ENCODE measurements at regions not wholly inside any gene's neighbourhood (a gene's known extent, or its start where the extent isn't known, plus 50 kb on each side); places are given as distances from the start of the nearest gene placed in this dataset.
"Not testable (repeated sequence)": the region's sequence is repeated elsewhere in the genome, so short reads cannot be mapped to it uniquely, and the experiment has no call there.

DNA sequence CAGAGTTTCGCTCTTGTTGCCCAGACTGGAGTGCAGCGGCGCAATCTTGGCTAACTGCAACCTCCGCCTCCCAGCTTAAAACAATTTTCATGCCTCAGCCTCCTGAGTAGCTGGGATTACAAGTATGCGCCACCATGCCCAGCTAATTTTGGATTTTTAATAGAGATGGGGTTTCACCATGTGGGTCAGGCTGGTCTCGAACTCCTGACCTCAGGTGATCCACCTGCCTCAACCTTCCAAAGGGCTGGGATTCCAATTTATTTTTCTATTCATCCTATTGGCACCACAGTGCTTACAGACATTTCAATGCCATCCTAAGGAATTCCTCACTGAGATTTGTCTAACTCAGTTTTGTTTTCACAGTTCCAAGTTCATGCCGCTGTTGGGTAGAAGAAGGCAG lies 98.3 kb upstream of the EGLN3 start:
- DNase-seq (ENCODE audit: low read depth in 1 of 2, low spot score in 1 of 2): not testable (repeated sequence)

DNA sequence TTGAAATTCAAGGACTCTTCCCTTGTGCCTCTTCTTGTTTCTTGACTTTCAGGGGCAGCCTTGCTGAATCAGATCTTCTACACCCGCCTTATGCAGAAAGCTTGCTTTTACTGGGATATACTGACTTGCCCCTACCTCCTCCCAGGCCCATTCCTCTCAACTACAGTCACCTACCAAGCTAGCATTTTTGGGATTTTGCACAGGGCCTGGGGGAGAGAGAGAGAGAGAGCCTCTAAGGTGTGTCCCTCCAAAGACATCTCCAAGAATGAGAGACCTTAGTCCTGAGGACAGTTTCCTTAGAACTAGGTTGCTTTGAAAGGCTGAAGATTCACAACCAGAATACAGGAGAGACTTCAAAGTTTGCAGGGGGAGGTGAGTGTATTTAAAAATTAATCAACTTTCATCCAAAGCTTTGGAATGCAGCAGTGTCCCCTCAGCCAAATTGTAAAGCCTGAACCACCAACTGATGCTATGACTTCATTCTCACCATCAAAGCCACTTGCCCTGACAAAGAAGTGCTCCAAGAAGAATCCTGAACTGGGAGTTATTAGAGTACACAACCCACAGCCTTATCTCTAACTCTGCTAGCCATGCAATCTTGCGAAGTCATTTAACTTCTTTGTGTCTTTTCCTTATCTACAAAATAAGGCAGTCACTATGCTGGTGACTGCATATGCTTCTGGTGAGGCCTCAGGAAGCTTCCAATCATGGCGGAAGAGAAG lies 96.1 kb upstream of the EGLN3 start:
- DNase-seq (ENCODE audit: low read depth in 1 of 2, low spot score in 1 of 2): no peak

DNA sequence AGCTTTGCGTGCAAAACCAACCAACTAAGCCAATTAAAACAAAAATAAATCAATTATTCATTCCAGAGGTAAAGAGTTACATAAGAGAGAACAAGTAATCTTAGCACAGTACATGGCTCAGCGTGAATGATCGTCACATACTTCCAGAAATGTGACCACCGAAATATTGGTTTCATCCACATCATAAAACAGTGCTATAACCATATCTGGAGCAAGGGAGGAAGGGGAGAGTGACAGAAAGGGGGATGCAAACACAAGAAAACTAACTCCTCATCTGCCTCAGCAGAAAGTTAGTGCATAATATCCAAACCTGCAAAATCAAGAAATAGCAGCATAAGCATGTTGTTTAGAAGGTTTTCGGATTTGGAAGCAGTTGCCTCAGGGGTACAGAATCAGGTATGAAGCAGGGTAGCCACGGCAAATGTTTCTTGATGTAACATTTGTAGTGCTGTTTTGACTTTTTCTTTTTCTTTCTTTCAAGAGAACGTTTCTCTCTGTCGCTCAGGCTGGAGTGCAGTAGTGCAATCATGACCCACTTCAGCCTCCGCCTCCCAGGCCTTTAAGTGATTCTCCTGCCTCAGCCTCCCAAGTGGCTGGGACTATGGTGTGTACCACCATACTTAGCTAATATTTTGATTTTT lies 93.9 kb upstream of the EGLN3 start:
- DNase-seq (ENCODE audit: low read depth in 1 of 2, low spot score in 1 of 2): no peak

DNA sequence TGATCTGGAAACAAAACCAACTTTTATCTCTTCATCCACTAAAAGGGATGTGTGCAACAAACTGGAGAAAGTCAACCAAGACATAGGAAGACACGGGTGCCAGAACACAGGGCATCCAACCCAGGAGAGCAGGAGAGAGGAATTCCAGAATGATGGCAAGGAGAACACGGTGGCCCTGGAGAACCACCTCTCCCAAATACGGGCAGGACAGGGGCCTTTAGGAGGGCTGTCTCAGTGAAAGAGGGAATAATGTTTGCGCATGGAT lies 93.4 kb upstream of the EGLN3 start:
- DNase-seq (ENCODE audit: low read depth in 1 of 2, low spot score in 1 of 2): no peak

DNA sequence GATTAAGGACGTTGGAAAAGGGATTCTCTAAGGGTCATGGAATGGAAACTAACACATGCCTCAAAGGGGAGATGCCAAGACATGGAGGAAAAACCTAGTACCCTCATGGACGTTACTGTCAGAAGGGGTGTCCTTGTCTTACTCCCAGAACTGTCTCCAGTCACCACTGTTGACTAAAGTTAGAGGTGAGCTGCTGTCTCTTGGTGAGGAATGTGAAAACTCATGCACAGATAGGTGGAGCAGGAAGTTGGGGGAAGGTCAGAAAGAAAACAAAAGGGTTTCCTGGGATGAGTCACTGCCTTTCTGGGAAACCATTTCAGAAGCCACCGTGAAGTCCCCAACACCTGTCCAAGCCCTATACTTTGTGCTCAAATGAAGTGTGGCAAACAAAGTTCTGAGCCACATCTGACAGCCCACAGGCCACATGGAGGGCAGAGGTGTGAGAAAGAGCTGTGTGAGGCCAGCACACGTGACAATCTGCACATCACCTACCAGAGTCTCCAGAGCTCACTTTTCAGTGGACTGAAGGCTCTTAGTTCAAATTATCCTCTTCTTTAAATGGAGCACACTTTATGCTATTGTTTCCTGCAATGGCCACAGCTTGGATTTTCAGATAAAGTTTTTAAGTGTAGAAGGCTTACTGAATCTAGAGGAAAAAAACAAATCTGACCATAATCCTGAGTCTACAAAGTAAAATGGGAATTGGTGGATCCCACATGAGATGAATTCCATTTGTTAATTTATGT lies 92.9 kb upstream of the EGLN3 start:
- peak in 1 of 2 donors; percentile 40 for DNase-seq (ENCODE audit: low read depth in 1 of 2, low spot score in 1 of 2)

DNA sequence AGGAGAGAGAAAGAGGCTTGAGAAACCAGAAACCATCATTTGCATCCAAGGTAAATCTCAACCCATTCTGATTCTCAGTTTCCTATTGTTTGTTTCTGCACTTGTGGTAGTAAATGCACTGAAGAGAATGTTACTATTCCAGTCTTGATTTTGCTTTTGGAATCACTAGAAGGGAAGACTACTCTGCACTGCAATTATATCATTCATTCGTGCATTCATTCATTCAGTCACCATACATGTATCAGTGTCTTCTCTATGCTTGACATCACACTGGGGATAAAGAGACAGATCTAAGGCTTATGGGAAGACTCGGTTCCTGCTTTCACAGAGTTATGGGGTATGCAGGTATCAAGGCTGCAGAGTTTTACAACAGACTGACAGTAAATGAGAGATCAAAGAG lies 90.3 kb upstream of the EGLN3 start:
- DNase-seq (ENCODE audit: low read depth in 1 of 2, low spot score in 1 of 2): no peak

DNA sequence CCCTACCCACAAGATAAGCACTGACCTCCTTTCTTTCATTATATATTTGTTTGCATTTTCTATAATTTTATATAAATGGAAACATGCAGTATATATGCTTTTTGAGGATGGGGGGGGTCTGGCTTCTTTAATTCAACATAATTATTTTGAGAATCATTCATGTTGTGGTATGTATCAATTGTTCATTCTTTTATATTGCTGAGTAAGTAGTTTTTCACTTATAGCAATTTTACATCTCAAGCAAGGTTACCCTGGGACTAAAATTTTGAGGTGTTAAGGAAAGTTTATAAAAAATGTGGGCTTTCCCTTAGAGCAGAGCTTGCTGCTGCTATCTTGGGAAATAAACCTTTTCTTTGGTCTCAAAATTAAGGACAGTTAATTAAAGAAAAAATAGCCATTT lies 89.9 kb upstream of the EGLN3 start:
- DNase-seq (ENCODE audit: low read depth in 1 of 2, low spot score in 1 of 2): no peak

DNA sequence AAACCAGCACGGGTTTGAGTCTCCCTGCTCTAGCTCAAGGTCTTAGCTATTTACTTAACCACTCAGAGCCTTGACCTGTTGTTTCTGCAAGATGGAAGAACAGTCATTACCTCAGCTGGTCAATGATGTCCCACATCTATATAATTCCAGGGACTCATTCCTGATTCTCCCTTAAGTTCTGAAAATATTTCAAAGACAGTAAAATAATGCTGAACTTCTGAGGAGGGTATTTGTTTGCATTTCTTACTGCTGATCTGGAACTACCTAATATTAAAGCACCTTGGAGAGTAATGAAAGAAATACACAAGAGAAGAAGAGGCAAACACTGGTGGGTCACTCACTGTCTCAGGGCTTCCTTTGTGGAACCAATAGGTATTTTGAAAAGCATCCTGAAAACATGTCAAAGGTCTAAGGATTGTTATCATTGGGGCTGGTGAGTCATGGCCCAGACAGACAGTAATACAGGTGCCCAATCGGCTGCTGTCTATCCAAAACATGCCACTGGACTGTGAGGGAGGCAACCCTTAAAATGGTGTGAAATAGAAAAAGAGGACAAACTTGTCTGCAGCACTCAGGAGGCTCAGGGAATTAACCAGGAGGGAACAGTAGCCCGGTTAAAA lies 88.7 kb upstream of the EGLN3 start:
- DNase-seq (ENCODE audit: low read depth in 1 of 2, low spot score in 1 of 2): no peak

DNA sequence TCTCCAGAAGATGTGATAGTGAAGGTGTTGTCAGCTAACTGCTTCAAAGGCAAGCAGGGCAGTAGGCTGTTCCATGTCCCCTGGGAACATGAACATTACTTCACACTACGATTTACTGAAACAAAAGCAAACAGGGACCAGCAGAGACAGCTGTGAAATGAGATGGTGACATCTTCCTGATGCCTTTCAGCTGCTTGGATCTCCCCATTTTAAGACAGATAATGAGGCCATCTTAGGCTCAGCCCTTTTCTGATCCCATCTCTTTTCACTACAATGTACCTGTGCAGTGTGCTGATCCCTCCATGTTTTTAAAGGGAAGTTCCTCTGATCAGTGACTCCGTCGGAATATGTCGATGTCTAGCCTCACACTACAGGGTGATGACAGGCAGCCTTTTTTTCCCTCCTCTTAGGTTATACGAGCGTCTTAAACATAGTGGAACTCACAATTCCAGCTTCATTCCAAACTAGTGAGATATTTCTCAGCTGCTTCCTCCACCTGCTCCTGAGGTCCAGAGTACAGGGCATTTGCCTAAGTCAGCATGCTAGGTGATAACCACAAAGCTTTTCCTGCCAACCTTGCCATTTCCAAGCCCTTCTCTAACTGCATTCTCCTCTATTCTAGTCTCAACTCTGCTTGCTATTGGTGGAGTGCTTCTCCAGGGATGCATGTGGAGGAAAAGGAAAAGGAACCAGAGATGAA lies 87.6 kb upstream of the EGLN3 start:
- no peak for DNase-seq (ENCODE audit: low read depth in 1 of 2, low spot score in 1 of 2)

DNA sequence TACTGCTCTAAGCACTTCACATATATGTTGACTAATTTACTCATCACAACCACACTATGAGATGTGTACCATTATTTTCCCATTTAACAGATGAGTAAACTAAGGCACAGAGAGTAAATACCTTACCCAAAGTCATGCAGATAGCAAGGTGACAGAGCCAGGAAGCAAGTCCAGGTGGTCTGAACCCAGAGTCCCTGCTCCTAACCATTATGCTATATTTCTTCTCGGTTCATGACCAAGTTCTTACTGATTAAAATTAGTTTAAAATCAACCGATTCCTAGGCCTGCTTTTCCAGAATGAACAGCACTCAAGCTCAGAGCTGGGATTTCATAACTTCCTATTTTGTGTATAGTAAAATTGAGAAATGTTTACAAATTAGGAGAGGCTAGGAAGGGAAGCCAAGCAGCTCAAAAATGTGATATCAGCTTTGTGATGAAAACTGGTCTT lies 85.5 kb upstream of the EGLN3 start:
- DNase-seq (ENCODE audit: low read depth in 1 of 2, low spot score in 1 of 2): no peak

DNA sequence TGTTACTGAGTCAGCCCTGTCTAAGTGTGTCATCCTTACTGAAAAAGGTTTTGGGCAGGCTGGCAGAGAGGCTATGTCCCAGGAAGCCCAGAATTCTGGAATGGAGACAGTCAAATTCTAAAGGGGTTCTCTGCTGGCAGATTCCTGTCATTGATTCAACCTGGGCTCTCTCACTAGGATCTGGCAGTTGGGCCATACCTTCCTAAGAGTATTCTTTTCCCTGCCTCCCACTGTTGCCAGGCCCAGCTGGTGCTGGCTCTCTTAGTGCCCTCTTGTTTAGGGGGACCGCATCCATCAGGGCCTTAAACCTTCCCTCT lies 85.0 kb upstream of the EGLN3 start:
- DNase-seq (ENCODE audit: low read depth in 1 of 2, low spot score in 1 of 2): no peak

DNA sequence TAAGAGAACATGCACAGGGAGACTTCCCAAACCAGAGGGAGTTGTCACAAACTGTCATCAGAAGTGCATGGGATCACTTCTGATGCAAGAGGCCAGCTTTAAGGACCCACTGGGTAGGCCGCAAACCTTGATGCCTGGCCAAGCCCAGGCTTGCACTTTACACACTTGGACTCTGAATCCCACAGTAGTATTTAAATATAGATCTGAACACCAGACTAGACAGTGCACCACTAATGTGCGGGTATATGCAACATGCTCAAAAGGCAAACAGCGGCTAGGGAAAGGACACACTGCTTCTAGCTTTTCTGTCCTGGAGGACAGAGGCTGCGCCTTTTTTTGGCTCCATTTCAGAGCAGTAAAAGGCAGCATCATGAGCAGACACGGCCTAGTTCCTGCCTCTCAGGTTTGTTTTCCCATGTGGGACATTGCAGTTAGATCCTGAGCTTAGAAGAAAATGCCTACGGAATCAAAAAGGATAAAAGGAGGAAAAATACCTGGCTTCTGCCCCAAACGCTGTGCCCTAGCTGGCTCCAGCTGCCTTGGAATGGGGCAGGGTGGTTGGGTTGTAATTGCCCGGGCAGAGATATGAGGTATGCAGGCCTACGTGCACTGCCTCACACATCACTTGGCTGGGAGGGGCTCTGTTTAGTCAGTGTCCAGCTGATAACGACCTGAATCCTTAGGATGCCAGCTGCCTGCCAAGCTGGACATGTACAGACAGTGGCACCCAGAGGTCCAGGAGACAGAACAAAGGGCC lies 84.5 kb upstream of the EGLN3 start:
- no peak for DNase-seq (ENCODE audit: low read depth in 1 of 2, low spot score in 1 of 2)

DNA sequence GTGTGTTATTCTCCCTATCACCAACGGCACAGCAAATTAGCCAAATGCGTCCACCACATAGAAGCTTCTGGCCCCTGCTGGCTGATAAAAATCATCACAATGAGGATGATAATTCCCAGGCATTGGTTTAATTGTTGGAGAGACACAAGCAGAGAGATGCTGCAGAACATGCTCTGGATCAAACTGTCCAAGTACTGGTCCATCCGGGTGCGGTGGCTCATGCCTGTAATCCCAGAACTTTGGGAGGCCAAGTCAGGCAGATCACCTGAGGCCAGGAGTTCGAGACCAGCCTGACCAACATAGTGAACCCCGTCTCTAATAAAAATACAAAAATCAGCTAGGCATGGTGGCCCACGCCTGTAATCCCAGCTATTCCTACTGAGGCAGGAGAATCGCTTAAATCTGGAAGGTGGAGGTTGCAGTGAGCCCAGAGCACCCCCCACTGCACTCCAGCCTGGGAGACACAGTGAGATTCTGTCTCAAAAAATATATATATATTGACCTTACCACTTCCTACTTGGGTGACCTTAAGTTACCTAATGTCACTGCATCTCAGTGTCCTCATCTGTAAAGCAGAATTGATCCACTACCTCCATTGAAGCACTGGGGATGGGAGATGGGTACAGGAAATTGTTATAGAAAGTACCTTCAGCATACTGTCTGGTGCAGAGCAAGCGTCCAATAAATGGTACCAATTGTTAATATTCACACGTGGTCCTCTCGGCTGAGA lies 83.7 kb upstream of the EGLN3 start:
- DNase-seq (ENCODE audit: low read depth in 1 of 2, low spot score in 1 of 2): no peak

DNA sequence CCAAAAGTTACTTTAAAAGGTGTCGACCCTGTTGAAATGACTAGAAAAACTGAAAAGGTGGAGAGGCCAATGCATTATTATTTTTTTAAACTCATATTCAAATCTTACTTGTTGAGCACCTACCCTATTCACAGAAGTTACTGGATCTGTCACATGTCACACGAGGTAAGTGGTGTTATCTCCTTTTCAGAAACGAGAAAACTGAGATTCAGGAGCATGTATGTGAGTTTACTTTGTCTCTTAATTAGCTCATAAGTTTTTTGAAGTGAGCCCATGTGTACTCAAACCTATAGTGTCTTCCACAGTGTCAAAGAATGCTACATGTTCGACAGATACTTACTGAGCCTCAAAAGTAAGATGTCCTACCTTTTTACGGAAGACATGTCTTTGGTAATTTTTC lies 81.8 kb upstream of the EGLN3 start:
- no peak for DNase-seq (ENCODE audit: low read depth in 1 of 2, low spot score in 1 of 2)

DNA sequence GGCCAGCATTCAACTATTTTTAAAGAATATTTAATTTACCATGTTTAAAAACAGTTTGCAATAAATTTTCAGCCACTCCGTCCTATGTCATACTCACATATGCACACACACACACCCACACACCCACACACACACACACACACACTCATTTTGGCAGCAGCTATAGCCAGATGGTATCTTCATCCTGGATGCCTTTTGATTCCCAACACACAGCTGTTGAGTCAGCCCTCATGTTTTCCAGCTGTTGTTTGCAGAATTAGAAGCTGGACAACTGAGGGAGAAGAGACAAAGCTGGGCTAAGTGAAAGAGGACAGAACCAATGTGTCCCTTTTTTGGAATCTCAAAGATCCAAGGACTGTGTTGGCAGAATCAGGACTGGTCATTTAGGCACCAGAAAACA lies 80.0 kb upstream of the EGLN3 start:
- no peak for DNase-seq (ENCODE audit: low read depth in 1 of 2, low spot score in 1 of 2)

DNA sequence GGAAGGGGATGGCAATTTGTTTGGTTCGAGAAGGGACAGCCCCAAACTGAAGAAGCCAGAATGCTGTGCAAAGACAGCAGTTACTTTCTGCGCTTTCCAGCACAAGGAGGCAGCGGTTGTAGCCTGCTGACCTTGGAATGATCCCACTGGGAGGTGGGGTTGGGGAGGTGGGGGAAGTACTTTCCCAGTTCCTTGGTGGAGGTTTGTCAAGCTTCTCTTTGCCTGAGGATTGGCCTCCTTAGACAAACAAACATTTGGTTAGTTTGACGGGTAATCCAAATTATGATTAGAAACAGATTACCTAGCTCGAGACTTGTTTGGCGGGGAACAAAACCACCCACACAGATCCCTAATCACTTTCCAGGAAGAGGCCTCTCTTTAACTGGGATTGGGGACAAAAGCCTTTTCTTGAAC lies 79.1 kb upstream of the EGLN3 start:
- DNase-seq (ENCODE audit: low read depth in 1 of 2, low spot score in 1 of 2): no peak

DNA sequence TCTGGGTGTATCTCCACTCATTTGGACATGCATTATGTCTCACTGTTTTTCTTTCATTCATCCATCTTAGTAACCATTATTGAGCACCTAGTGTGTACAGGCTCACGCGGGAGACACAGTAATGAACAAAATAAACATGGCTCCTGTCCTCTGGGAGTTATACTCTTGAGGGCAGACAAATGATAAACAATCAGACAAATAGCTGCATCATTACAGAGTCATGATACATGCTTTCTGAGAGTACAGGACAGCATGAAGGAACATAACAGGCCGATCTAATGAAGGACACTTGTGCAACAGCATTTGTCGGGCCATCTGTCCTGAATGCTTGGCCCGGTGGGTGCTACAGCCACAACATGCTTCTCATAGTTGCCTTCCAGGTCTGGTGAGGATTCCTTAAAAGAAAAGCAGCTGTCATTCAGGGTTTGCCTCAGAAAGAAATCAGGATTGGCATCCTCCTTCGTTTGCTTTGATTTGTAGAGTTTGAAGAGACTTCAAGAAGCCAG lies 77.2 kb upstream of the EGLN3 start:
- DNase-seq (ENCODE audit: low read depth in 1 of 2, low spot score in 1 of 2): no peak

DNA sequence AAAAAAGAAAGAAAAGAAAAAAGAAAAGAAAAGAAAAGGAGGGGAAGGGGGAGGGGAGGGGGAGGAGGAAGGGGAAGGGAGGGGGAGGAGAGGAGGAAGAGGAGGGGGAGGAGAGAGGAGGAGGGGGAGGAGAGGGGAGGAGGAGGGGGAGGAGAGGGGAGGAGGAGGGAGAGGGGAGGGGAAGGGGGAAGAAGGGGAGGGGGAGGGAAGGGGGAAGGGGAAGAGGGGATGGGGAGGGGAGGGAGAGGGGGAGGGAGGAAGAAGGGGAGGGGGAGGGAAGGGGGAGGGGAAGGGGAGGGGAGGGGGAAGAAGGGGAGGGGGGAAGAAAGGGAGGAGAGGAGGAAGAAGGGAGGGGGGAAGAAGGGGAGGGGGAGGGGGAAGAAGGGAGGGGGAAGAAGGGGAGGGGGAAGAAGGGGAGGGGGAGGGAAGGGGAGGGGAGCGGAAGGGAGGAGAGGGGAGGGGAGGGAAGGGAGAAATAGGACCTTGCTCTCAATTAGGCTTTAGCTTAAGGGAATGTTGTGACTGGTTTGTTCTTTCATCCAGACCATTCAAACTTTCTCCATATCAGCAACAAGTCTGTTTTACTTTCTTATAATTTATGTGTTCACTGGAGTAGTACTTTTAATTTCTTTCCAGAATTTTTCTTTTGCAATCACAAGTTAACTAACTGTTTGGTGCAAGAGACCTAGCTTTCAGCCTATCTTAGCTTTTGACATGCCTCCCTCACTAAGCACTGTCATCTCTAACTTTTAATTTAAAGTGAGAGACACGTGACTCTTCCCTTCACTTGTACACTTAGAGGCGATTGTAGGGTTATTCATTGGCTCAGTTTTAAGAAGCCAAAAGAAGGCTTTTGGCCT lies 76.5 kb upstream of the EGLN3 start:
- no peak for DNase-seq (ENCODE audit: low read depth in 1 of 2, low spot score in 1 of 2)

DNA sequence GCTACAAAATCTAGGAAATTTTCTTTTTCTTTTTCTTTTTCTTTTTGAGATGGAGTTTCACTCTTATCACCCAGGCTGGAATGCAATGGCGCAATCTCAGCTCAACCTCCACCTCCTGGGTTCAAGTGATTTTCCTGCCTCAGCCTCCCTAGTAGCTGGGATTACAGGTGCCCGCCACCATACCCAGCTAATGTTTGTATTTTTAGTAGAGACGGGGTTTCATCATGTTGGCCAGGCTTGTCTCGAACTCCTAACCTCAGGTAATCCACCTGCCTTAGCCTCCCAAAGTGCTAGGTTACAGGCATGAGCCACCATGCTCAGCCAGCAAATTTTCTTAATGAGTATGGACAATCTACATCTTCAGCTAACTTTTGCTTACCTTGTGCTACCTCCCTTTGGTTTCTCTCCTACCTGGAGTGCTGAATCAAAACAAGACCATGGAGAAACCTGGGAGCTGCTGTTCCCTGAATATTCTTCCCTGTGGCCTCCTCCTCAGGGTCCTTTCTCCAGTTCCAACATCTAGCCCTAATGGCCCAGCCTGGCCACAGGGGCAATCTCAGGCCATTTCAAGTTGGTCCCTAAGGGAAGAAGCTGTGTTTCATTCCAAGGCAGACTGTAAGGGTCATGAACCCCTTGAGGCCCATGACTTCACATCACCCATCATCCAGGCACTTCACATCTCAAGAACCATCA lies 74.6 kb upstream of the EGLN3 start:
- DNase-seq (ENCODE audit: low read depth in 1 of 2, low spot score in 1 of 2): no peak
